Upper lobe of right lung (tissue), 1 donor: ENCODE measurements at regions not wholly inside any gene's neighbourhood (a gene's known extent, or its start where the extent isn't known, plus 50 kb on each side); places are given as distances from the start of the nearest gene placed in this dataset.
A peak's percentile ranks its signal among the peaks of the same experiment; 100 is the strongest.

Source experiments
- ATAC-seq: fragments of 200-7000 bp; cut with Tn5 transposase; one replicate; pipeline ENCODE4 v1.9.1; 2020; ENCODE audit warnings: mild to moderate bottlenecking, moderate library complexity
- DNase-seq: peaks from one replicate; pipeline ENCODE4 v3.0.0-alpha.2; 2020
- H3K27ac ChIP-seq: fragments of 200-600 bp; one replicate; pipeline ENCODE4 v1.8.0; 2022
- H3K27me3 ChIP-seq: fragments of 200-600 bp; one replicate; pipeline ENCODE4 v1.8.0; 2022; ENCODE audit warnings: mild to moderate bottlenecking
- H3K36me3 ChIP-seq: fragments of 200-600 bp; one replicate; pipeline ENCODE4 v1.8.0; 2022
- H3K4me1 ChIP-seq: fragments of 200-600 bp; one replicate; pipeline ENCODE4 v1.8.0; 2022
- H3K4me3 ChIP-seq: fragments of 200-600 bp; one replicate; pipeline ENCODE4 v1.8.0; 2022; ENCODE audit warnings: mild to moderate bottlenecking
- H3K9me3 ChIP-seq: fragments of 200-600 bp; one replicate; pipeline ENCODE4 v1.8.0; 2022
- CTCF ChIP-seq: fragments of 200-600 bp; IDR thresholded peaks from one replicate; pipeline ENCODE4 v1.8.0; 2022; ENCODE audit warnings: antibody characterized with exemption
- intact Hi-C: fragments of 100-400 bp; cut with DNase I; formaldehyde crosslinking; loops from one replicate; pipeline ENCODE4 v1.11.0; 2022
- donor health status: DM: no; HTN: yes; CAD: no; lungs with severe emphysema.

GRCh38 chr4:26150948-26151347 is 169.9 kb upstream of the RBPJ start:
- H3K9me3 ChIP-seq, result no peaks in the 10 kb centered on the region
- H3K4me1 ChIP-seq, result no peaks in the 10 kb centered on the region
- H3K27ac ChIP-seq, result no peak overlapping the region
- H3K36me3 ChIP-seq, result no peaks in the 10 kb centered on the region
- no peaks in the 10 kb centered on the region for H3K27me3 ChIP-seq
- DNase-seq (no peak), ATAC-seq (no peak)
- no peak overlapping the region for H3K4me3 ChIP-seq
- TF ChIP-seq CTCF, result no peak
- intact Hi-C loops, result no loop called here

- TF ChIP-seq CTCF, result no peak
- Histone ChIP-seq H3K27ac (no peak overlapping the region), H3K4me3 (no peak overlapping the region), H3K4me1 (no peaks in the 10 kb centered on the region), H3K27me3 (no peaks in the 10 kb centered on the region), H3K36me3 (no peaks in the 10 kb centered on the region), H3K9me3 (no peaks in the 10 kb centered on the region)
- intact Hi-C loops, result no loop called here
- ATAC-seq, result no peak
- no peak for DNase-seq
These were observed 169.2 kb upstream of the RBPJ start for GRCh38 chr4:26151615-26152014.

- no peaks in the 10 kb centered on the region for H3K9me3 ChIP-seq
- intact Hi-C loops, result no loop called here
- ATAC-seq (no peak), DNase-seq (no peak)
- no peaks in the 10 kb centered on the region for H3K4me1 ChIP-seq
- no peaks in the 10 kb centered on the region for H3K27me3 ChIP-seq
- no peak overlapping the region for H3K4me3 ChIP-seq
- H3K27ac ChIP-seq, result no peak overlapping the region
- TF ChIP-seq CTCF, result no peak
- H3K36me3 ChIP-seq, result no peaks in the 10 kb centered on the region
These were observed 168.8 kb upstream of the RBPJ start for GRCh38 chr4:26152056-26152455.

GRCh38 chr4:26157541-26157940 is 163.3 kb upstream of the RBPJ start:
- no peaks in the 10 kb centered on the region for H3K36me3 ChIP-seq
- no peaks in the 10 kb centered on the region for H3K9me3 ChIP-seq
- intact Hi-C loops, result no loop called here
- ATAC-seq (no peak), DNase-seq (no peak)
- H3K4me3 ChIP-seq, result no peak overlapping the region
- no peaks in the 10 kb centered on the region for H3K4me1 ChIP-seq
- TF ChIP-seq CTCF, result no peak
- no peak overlapping the region for H3K27ac ChIP-seq
- H3K27me3 ChIP-seq, result no peaks in the 10 kb centered on the region

- H3K27me3 ChIP-seq, result no peaks in the 10 kb centered on the region
- no peaks in the 10 kb centered on the region for H3K9me3 ChIP-seq
- no peak for TF ChIP-seq CTCF
- H3K4me3 ChIP-seq, result no peak overlapping the region
- H3K36me3 ChIP-seq, result no peaks in the 10 kb centered on the region
- intact Hi-C loops, result no loop called here
- H3K27ac ChIP-seq, result no peak overlapping the region
- DNase-seq (no peak), ATAC-seq (peak; percentile 39)
- no peaks in the 10 kb centered on the region for H3K4me1 ChIP-seq
These were observed 160.2 kb upstream of the RBPJ start for GRCh38 chr4:26160591-26160990.
